22Rv1 (cell line): ENCODE measurements at regions not wholly inside any gene's neighbourhood (a gene's known extent, or its start where the extent isn't known, plus 50 kb on each side); places are given as distances from the start of the nearest gene placed in this dataset.

Experiments
- H3K27ac ChIP-seq: fragments of 450-650 bp; 2 replicates; pipeline ENCODE4 v1.5.1; 2017
- ZFX ChIP-seq: fragments of 450-650 bp; IDR thresholded peaks from 2 replicates; pipeline ENCODE4 v1.6.1; 2017; ENCODE audit warnings: antibody characterized with exemption, borderline replicate concordance
- TF ChIP-seq, protein P1 (sequence below): fragments of 450-650 bp; IDR thresholded peaks from 2 replicates; pipeline ENCODE4 v1.5.1; 2017; ENCODE audit warnings: mild to moderate bottlenecking

- H3K27ac ChIP-seq: no peak overlapping the region
- no peak for TF ChIP-seq ZFX
- TF ChIP-seq, protein P1, sequence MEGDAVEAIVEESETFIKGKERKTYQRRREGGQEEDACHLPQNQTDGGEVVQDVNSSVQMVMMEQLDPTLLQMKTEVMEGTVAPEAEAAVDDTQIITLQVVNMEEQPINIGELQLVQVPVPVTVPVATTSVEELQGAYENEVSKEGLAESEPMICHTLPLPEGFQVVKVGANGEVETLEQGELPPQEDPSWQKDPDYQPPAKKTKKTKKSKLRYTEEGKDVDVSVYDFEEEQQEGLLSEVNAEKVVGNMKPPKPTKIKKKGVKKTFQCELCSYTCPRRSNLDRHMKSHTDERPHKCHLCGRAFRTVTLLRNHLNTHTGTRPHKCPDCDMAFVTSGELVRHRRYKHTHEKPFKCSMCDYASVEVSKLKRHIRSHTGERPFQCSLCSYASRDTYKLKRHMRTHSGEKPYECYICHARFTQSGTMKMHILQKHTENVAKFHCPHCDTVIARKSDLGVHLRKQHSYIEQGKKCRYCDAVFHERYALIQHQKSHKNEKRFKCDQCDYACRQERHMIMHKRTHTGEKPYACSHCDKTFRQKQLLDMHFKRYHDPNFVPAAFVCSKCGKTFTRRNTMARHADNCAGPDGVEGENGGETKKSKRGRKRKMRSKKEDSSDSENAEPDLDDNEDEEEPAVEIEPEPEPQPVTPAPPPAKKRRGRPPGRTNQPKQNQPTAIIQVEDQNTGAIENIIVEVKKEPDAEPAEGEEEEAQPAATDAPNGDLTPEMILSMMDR: no peak
These were observed 303.6 kb downstream of the BCL11A start for GRCh38 chr2:60249879-60250278.

GRCh38 chr2:60247471-60247870, 306.0 kb downstream of the BCL11A start:
- no peak overlapping the region for H3K27ac ChIP-seq
- TF ChIP-seq, protein P1: no peak
- no peak for TF ChIP-seq ZFX

GRCh38 chr2:60246583-60246982, 306.9 kb downstream of the BCL11A start:
- no peak overlapping the region for H3K27ac ChIP-seq
- TF ChIP-seq, protein P1: no peak
- TF ChIP-seq ZFX: no peak

DNA sequence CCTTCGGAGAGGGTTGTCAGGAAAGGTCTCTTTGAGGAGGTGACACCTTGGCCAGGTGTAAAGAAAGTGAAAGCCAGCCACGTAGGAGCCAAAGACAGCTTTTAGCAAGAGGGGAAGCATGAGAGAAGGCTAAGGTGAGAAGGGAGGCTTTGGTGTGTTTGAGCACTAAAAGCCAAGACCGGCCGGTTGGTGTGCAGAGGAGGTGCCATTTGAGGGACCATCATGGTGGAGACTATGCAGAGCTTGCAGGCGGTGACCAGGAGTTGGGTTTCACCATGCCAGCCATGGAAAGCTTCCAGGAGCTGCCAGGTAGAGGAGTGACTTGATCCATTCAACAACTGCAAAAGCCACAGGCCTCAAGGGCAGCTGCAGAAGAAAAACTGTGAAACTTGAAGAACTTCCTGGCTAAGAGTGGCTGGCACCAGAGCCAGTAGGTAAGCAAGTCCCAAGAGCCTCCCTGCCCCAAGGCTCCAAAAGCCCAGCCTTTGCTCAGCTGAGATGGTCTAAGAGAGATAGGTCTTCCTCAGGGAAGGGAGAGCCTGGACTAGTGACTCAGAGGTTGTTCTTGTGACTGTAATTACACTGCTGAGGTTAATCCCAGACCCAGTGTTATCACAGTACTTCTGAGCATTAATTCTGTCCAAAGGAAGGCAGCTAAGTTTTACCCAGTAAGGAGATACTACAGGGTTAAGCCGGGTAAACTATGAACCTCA, 319.0 kb downstream of the BCL11A start:
- H3K27ac ChIP-seq: no peak overlapping the region

GRCh38 chr2:60230596-60230995, 322.9 kb downstream of the BCL11A start:
- TF ChIP-seq, protein P1: no peak
- TF ChIP-seq ZFX: no peak
- H3K27ac ChIP-seq: no peak overlapping the region

More for the DNA sequence above, 319.0 kb downstream of the BCL11A start:
- no peak for TF ChIP-seq ZFX
- TF ChIP-seq, protein P1: no peak

- TF ChIP-seq, protein P1: no peak
- no peak for TF ChIP-seq ZFX
- no peak overlapping the region for H3K27ac ChIP-seq
These were observed 323.4 kb downstream of the BCL11A start for GRCh38 chr2:60230037-60230436.

DNA sequence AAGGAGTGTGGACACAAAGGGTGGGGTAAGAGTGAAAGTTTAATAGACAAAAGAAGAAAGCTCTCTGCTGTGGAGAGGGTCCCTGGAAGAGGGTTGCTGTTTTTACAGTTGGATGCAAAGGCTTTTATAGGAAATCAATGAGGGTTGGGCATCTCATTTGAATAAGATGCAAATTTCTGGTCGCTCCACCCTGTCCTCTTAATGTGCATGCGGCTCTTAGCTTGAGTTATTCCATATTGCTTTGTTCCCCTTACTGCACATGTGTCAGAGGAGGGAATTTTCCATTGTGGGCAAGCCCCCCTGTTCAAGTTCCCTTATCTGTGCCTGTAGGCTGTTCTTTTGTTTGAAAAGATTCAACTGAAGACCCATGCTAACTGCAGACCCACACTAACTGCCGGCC, 326.5 kb downstream of the BCL11A start:
- TF ChIP-seq ZFX: no peak
- TF ChIP-seq, protein P1: no peak

More for the DNA sequence above, 326.5 kb downstream of the BCL11A start:
- H3K27ac ChIP-seq: no peak overlapping the region
